Activated naive CD4-positive, alpha-beta T cell treated with anti-CD3 and anti-CD28 coated beads, Interleukin-2, amount 50 U/mL, for 24 hours (primary cell): ENCODE measurements at regions not wholly inside any gene's neighbourhood (a gene's known extent, or its start where the extent isn't known, plus 50 kb on each side); places are given as distances from the start of the nearest gene placed in this dataset.
"Not testable (repeated sequence)": the region's sequence is repeated elsewhere in the genome, so short reads cannot be mapped to it uniquely, and the experiment has no call there.

Source experiments
- H3K27ac Mint-ChIP-seq: one replicate; pipeline ENCODE4 v1.8.0; 2021; ENCODE audit warnings: mild to moderate bottlenecking, mixed read lengths
- H3K27me3 Mint-ChIP-seq: one replicate; pipeline ENCODE4 v1.8.0; 2021; ENCODE audit warnings: mixed read lengths
- H3K36me3 Mint-ChIP-seq: one replicate; pipeline ENCODE4 v1.8.0; 2021; ENCODE audit warnings: mixed read lengths
- H3K4me1 Mint-ChIP-seq: one replicate; pipeline ENCODE4 v1.8.0; 2021; ENCODE audit warnings: mixed read lengths
- H3K4me3 Mint-ChIP-seq: one replicate; pipeline ENCODE4 v1.8.0; 2021; ENCODE audit warnings: mild to moderate bottlenecking, mixed read lengths
- H3K9me3 Mint-ChIP-seq: one replicate; pipeline ENCODE4 v1.8.0; 2021; ENCODE audit warnings: mixed read lengths

GRCh38 chr2:216761133-216761532 is 65.8 kb upstream of the IGFBP5 start:
- Mint-ChIP-seq H3K27me3 (peaks cover 9% of the 10 kb centered on the region), H3K4me3 (no peak overlapping the region), H3K36me3 (no peaks in the 10 kb centered on the region), H3K9me3 (no peaks in the 10 kb centered on the region), H3K27ac (no peak overlapping the region), H3K4me1 (no peaks in the 10 kb centered on the region)

GRCh38 chr2:216758256-216759155 is 63.2 kb upstream of the IGFBP5 start:
- Mint-ChIP-seq H3K27me3 (peaks cover 1% of the 10 kb centered on the region), H3K27ac (no peak overlapping the region), H3K9me3 (no peaks in the 10 kb centered on the region), H3K36me3 (no peaks in the 10 kb centered on the region), H3K4me1 (no peaks in the 10 kb centered on the region), H3K4me3 (no peak overlapping the region)

- Mint-ChIP-seq H3K9me3 (no peaks in the 10 kb centered on the region), H3K4me1 (no peaks in the 10 kb centered on the region), H3K27ac (no peak overlapping the region), H3K27me3 (peaks cover 1% of the 10 kb centered on the region), H3K4me3 (no peak overlapping the region), H3K36me3 (no peaks in the 10 kb centered on the region)
Measured at GRCh38 chr2:216757532-216757931, 62.2 kb upstream of the IGFBP5 start.

- no peaks in the 10 kb centered on the region for H3K9me3 Mint-ChIP-seq
- H3K36me3 Mint-ChIP-seq: no peaks in the 10 kb centered on the region
- no peak overlapping the region for H3K4me3 Mint-ChIP-seq
- H3K27me3 Mint-ChIP-seq: peaks cover 1% of the 10 kb centered on the region
- no peaks in the 10 kb centered on the region for H3K4me1 Mint-ChIP-seq
- H3K27ac Mint-ChIP-seq: no peak overlapping the region
Measured at GRCh38 chr2:216756435-216756834, 61.1 kb upstream of the IGFBP5 start.

- Mint-ChIP-seq H3K4me1 (no peaks in the 10 kb centered on the region), H3K27me3 (peaks cover 1% of the 10 kb centered on the region), H3K4me3 (no peak overlapping the region), H3K9me3 (no peaks in the 10 kb centered on the region), H3K36me3 (no peaks in the 10 kb centered on the region), H3K27ac (no peak overlapping the region)
Measured at GRCh38 chr2:216754812-216755211, 59.5 kb upstream of the IGFBP5 start.

GRCh38 chr2:216754336-216754735 is 59.0 kb upstream of the IGFBP5 start:
- Mint-ChIP-seq H3K36me3 (no peaks in the 10 kb centered on the region), H3K27ac (no peak overlapping the region), H3K9me3 (no peaks in the 10 kb centered on the region), H3K4me3 (no peak overlapping the region), H3K27me3 (peaks cover 1% of the 10 kb centered on the region), H3K4me1 (no peaks in the 10 kb centered on the region)

GRCh38 chr2:216752855-216753505 is 57.6 kb upstream of the IGFBP5 start:
- H3K27me3 Mint-ChIP-seq: peaks cover 4% of the 10 kb centered on the region
- H3K36me3 Mint-ChIP-seq: no peaks in the 10 kb centered on the region
- H3K27ac Mint-ChIP-seq: no peak overlapping the region
- no peaks in the 10 kb centered on the region for H3K9me3 Mint-ChIP-seq
- no peak overlapping the region for H3K4me3 Mint-ChIP-seq
- no peaks in the 10 kb centered on the region for H3K4me1 Mint-ChIP-seq

GRCh38 chr2:216750750-216751149 is 55.4 kb upstream of the IGFBP5 start:
- H3K9me3 Mint-ChIP-seq, H3K27ac Mint-ChIP-seq, H3K36me3 Mint-ChIP-seq, H3K4me1 Mint-ChIP-seq, H3K4me3 Mint-ChIP-seq: not testable (repeated sequence)
- peaks cover 12% of the 10 kb centered on the region for H3K27me3 Mint-ChIP-seq

GRCh38 chr2:216746268-216746667 is 50.9 kb upstream of the IGFBP5 start:
- H3K27ac Mint-ChIP-seq, H3K36me3 Mint-ChIP-seq, H3K9me3 Mint-ChIP-seq, H3K4me3 Mint-ChIP-seq, H3K4me1 Mint-ChIP-seq: not testable (repeated sequence)
- H3K27me3 Mint-ChIP-seq: peaks cover 13% of the 10 kb centered on the region

GRCh38 chr2:216745453-216745852 is 50.1 kb upstream of the IGFBP5 start:
- H3K4me3 Mint-ChIP-seq: no peak overlapping the region
- no peaks in the 10 kb centered on the region for H3K4me1 Mint-ChIP-seq
- H3K27me3 Mint-ChIP-seq: peaks cover 16% of the 10 kb centered on the region
- no peak overlapping the region for H3K27ac Mint-ChIP-seq
- no peaks in the 10 kb centered on the region for H3K36me3 Mint-ChIP-seq
- H3K9me3 Mint-ChIP-seq: no peaks in the 10 kb centered on the region
